Heart right ventricle (tissue), 16 donors: ENCODE measurements at regions not wholly inside any gene's neighbourhood (a gene's known extent, or its start where the extent isn't known, plus 50 kb on each side); places are given as distances from the start of the nearest gene placed in this dataset.

ENCODE experiments used
- ATAC-seq, 8 donors: fragments of 200-7000 bp; cut with Tn5 transposase; one replicate each; pipeline ENCODE4 v1.9.1; 2020; ENCODE audit warnings: mild to moderate bottlenecking in 8 of 8, moderate library complexity in 8 of 8, moderate number of reproducible peaks in 1 of 8
- DNase-seq, 2 donors: peaks; one replicate each; pipeline ENCODE4 v3.0.0-alpha.2; 2020
- H3K27ac ChIP-seq, 10 donors: fragments of 200-600 bp; sonication (generic) in 2 of 10; one replicate each; pipeline versions ENCODE4 v1.5.0 to v1.8.0; 2020 to 2022; ENCODE audit warnings: mild to moderate bottlenecking in 3 of 10
- H3K27me3 ChIP-seq, 7 donors: fragments of 200-600 bp; one replicate each; pipeline ENCODE4 v1.8.0; 2021 to 2022; ENCODE audit warnings: mild to moderate bottlenecking in 2 of 7
- H3K36me3 ChIP-seq, 9 donors: fragments of 200-600 bp; sonication (generic) in 1 of 9; one replicate each; pipeline versions ENCODE4 v1.5.0 to v1.8.0; 2020 to 2022; ENCODE audit warnings: mild to moderate bottlenecking in 2 of 9
- H3K4me1 ChIP-seq, 9 donors: fragments of 200-600 bp; sonication (generic) in 1 of 9; one replicate each; pipeline versions ENCODE4 v1.5.0 to v1.8.0; 2020 to 2022; ENCODE audit warnings: mild to moderate bottlenecking in 4 of 9
- H3K4me3 ChIP-seq, 10 donors: fragments of 200-600 bp; sonication (generic) in 2 of 10; one replicate each; pipeline versions ENCODE4 v1.5.0 to v1.8.0; 2020 to 2022; ENCODE audit warnings: mild to moderate bottlenecking in 7 of 10, moderate library complexity in 2 of 10
- H3K9me3 ChIP-seq, 11 donors: fragments of 200-600 bp in 10 of 11; sonication (generic) in 2 of 11; one replicate each; pipeline versions ENCODE4 v1.5.0 to v1.8.0; 2013 to 2022; ENCODE audit warnings: mild to moderate bottlenecking in 2 of 11, control low read depth in 1 of 11, moderate library complexity in 1 of 11
- WGBS, 2 donors: extraction: QIAGEN DNeasy Blood & Tissue Kit; methylation state at CpG; one replicate each; pipeline ENCODE4 v1.1.7; 2013; ENCODE audit warnings: inconsistent platforms in 1 of 2; 5-methylcytosine and 5-hydroxymethylcytosine counted together
- intact Hi-C, 10 donors: fragments of 100-400 bp; cut with DNase I; formaldehyde crosslinking; loops; one replicate each; pipeline versions ENCODE4 v1.11.1 to v1.14.2; 2022
- TF ChIP-seq, protein P1 (sequence below), 9 donors: fragments of 200-600 bp; sonication (generic) in 2 of 9; IDR thresholded peaks; one replicate each; pipeline versions ENCODE4 v1.5.0 to v1.8.0; 2021 to 2022; ENCODE audit warnings: antibody characterized with exemption in 9 of 9, mild to moderate bottlenecking in 5 of 9, moderate library complexity in 1 of 9
- donor health status: Arrhythmogenic right ventricular cardiomyopathy.
- donor health status: ischemic (EF 13 %, LVEDD 7.1; RV severe dilation, severe dysfunction).
- donor health status: healthy with polysubstance abuse.
- donor health status: DM: no; HTN: yes; CAD: no.
- donor health status: DM: no; HTN: no; CAD: no.
- donor health status: ischemic (EF 25% LVEDD 6.9; RV normal size, moderate dysfunction).
- donor health status: ischemic (EF 25% LVEDD 5.7; RV mildly dilated, moderate dysfunction).
- donor health status: healthy.
- donor health status: DM: yes; HTN: yes; CAD: no.
- donor health status: Ischemic cardiomyopathy.
- donor health status: ischemic (EF 35%, LVEDD 5.7; RV mildly dilated, moderate dysfunction).
- donor health status: nonischemic (EF 11% LVEDD 7.7; RV severe dilation, severe dysfunction).
- donor health status: DM: yes; HTN: yes; CAD: no.
- donor health status: PGD.
- donor health status: ischemic (EF 29% LVEDD 5.4; RV normal size, mild dysfunction).
- donor health status: nonischemic (EF 23%, LVEDD 6.1; RV moderate dilation, normal function).

DNA sequence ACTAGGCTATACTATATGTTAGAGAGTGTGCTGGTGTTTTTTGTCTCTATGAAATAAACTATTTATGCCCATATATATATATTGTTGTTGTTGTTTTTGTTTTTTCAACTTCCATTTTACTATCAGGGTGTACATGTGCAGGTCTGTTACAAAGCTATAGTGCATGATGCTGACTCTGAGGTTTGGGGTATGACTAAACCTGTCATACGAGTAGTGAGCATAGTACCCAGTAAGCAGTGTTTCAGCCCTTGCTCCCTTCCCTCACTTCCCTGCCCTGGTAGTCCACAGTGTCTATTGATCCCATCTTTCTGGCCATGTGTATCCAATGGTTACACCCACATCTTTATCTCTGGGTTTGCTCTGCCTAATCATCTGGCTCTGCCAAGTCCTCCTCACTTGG is 101.8 kb downstream of the FAS start:
- Histone ChIP-seq H3K36me3 (no peaks in the 10 kb centered on the region), H3K9me3 (no peaks in the 10 kb centered on the region), H3K27me3 (no peaks in the 10 kb centered on the region), H3K4me3 (no peak overlapping the region), H3K4me1 (peaks cover 3 to 38% (median 18%) of the 10 kb centered on the region in 9 donors), H3K27ac (no peak overlapping the region)
- intact Hi-C loops = loop anchor here in 1 of 10 donors (10.0 kb wide), 1 partner anchor 112 kb away; the partner anchor contains the start of gene CH25H
- WGBS, 2 donors = 100% methylated on average over 1 of the region's 1 CpG
- ATAC-seq = no peak
- no peak for DNase-seq
- TF ChIP-seq, protein P1, sequence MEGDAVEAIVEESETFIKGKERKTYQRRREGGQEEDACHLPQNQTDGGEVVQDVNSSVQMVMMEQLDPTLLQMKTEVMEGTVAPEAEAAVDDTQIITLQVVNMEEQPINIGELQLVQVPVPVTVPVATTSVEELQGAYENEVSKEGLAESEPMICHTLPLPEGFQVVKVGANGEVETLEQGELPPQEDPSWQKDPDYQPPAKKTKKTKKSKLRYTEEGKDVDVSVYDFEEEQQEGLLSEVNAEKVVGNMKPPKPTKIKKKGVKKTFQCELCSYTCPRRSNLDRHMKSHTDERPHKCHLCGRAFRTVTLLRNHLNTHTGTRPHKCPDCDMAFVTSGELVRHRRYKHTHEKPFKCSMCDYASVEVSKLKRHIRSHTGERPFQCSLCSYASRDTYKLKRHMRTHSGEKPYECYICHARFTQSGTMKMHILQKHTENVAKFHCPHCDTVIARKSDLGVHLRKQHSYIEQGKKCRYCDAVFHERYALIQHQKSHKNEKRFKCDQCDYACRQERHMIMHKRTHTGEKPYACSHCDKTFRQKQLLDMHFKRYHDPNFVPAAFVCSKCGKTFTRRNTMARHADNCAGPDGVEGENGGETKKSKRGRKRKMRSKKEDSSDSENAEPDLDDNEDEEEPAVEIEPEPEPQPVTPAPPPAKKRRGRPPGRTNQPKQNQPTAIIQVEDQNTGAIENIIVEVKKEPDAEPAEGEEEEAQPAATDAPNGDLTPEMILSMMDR (IDR thresholded peaks at IDR 0.05) = no peak

- no peak for ATAC-seq
- WGBS, 2 donors = 56 to 74% methylated on average over 3 of the region's 3 CpGs
- Histone ChIP-seq H3K36me3 (no peaks in the 10 kb centered on the region), H3K4me3 (no peak overlapping the region), H3K9me3 (no peaks in the 10 kb centered on the region), H3K27me3 (no peaks in the 10 kb centered on the region), H3K27ac (peak overlapping the region in 3 of 10 donors; percentile 39 to 66 (median 46)), H3K4me1 (peaks cover 3 to 45% (median 27%) of the 10 kb centered on the region in 9 donors)
- TF ChIP-seq, protein P1 (IDR thresholded peaks at IDR 0.05) = no peak
- intact Hi-C loops = loop anchor here in 1 of 10 donors (10.0 kb wide), 1 partner anchor 113 kb away; the partner anchor contains the start of gene CH25H
- no peak for DNase-seq
Measured at GRCh38 chr10:89091496-89091895, 100.9 kb downstream of the FAS start.

- Histone ChIP-seq H3K27me3 (no peaks in the 10 kb centered on the region), H3K9me3 (no peaks in the 10 kb centered on the region), H3K4me1 (peaks cover 3 to 49% (median 30%) of the 10 kb centered on the region in 9 donors), H3K27ac (peak overlapping the region in 4 of 10 donors; percentile 38 to 66 (median 42)), H3K4me3 (no peak overlapping the region), H3K36me3 (no peaks in the 10 kb centered on the region)
- DNase-seq (no peak), ATAC-seq (no peak)
- TF ChIP-seq, protein P1 (IDR thresholded peaks at IDR 0.05) = no peak
- intact Hi-C loops = loop anchor here in 1 of 10 donors (10.0 kb wide), 1 partner anchor 114 kb away; the partner anchor contains the start of gene CH25H
- 40 to 70% methylated on average over 6 of the region's 6 CpGs for WGBS, 2 donors
Measured at GRCh38 chr10:89090756-89091445, 100.3 kb downstream of the FAS start.

DNA sequence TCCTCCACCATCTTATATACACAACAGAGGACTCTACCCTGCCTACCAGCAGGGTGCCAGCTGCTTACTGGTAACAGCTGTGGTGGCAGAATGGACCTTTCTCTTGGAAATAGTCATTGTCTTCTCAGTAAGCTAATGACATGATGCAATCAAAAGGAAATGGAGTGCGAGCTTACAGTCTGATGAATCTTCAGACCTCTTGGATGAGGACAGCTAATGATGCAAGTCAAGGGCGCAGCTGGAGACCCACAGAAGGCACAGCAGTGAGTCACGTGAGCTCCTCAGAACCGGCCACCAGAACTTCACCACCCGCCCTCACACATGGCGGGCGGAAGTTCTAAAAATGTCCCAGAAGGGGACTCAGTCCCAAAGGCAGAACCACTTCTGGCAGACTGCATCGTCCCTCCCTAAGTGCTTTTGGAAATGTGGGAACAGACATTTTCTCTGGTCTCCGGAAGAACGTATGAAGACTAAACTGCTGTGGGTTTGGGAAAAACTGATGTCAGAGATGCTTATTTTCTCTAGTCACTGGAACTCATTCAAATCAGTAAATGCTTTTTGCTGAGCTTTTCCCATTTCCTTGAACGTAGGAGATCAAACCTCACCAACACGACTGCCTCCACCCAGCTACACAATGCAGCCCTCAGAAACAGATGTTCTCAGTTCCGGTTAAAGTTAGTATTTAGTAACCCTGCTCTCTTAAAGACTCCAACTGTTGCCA is 96.4 kb downstream of the FAS start:
- H3K9me3 ChIP-seq = no peaks in the 10 kb centered on the region
- H3K4me3 ChIP-seq = peak overlapping the region in 8 of 10 donors; percentile 1 to 45 (median 22)
- no peaks in the 10 kb centered on the region for H3K36me3 ChIP-seq
- ATAC-seq (peak; percentile 90 to 95 (median 94)), DNase-seq (peak; percentile 70 to 85)
- 35 to 53% methylated on average over 13 of the region's 13 CpGs for whole genome bisulfite sequencing, 2 donors
- H3K27ac ChIP-seq = peak overlapping the region; percentile 44 to 89 (median 83)
- H3K27me3 ChIP-seq = no peaks in the 10 kb centered on the region
- H3K4me1 ChIP-seq = peaks cover 3 to 62% (median 23%) of the 10 kb centered on the region in 9 donors
- TF ChIP-seq, protein P1 (IDR thresholded peaks at IDR 0.05) = peak in 1 of 9 donors; percentile 10
- intact Hi-C loops = loop anchor here in 3 of 10 donors (5.0 to 10.0 kb wide), 2 partner anchors 52 to 120 kb away; partner anchors contain the start of gene CH25H (in 2 of the 3)
